ENCODE measurements at regions not wholly inside any gene's neighbourhood (a gene's known extent, or its start where the extent isn't known, plus 50 kb on each side); places are given as distances from the start of the nearest gene placed in this dataset.

GRCh38 chr16:86227041-86227440, 283.3 kb upstream of the FOXF1 start:
- Mint-ChIP-seq H3K9me3 (ENCODE audit: unreplicated experiment) (peaks cover 4% of the 10 kb centered on the region), H3K4me1 (ENCODE audit: low read depth, unreplicated experiment) (peaks cover 2% of the 10 kb centered on the region), H3K27me3 (ENCODE audit: unreplicated experiment) (peaks cover 6% of the 10 kb centered on the region), H3K36me3 (ENCODE audit: unreplicated experiment) (peaks cover 5% of the 10 kb centered on the region), H3K4me3 (ENCODE audit: unreplicated experiment) (no peak overlapping the region), H3K27ac (ENCODE audit: unreplicated experiment) (no peak overlapping the region)
- TF ChIP-seq, protein P1, sequence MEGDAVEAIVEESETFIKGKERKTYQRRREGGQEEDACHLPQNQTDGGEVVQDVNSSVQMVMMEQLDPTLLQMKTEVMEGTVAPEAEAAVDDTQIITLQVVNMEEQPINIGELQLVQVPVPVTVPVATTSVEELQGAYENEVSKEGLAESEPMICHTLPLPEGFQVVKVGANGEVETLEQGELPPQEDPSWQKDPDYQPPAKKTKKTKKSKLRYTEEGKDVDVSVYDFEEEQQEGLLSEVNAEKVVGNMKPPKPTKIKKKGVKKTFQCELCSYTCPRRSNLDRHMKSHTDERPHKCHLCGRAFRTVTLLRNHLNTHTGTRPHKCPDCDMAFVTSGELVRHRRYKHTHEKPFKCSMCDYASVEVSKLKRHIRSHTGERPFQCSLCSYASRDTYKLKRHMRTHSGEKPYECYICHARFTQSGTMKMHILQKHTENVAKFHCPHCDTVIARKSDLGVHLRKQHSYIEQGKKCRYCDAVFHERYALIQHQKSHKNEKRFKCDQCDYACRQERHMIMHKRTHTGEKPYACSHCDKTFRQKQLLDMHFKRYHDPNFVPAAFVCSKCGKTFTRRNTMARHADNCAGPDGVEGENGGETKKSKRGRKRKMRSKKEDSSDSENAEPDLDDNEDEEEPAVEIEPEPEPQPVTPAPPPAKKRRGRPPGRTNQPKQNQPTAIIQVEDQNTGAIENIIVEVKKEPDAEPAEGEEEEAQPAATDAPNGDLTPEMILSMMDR (IDR thresholded peaks at IDR 0.05; ENCODE audit: partially characterized antibody, unreplicated experiment) = no peak
- no peak for DNase-seq

- no peak overlapping the region for H3K4me3 Mint-ChIP-seq (ENCODE audit: unreplicated experiment)
- no peak overlapping the region for H3K27ac Mint-ChIP-seq (ENCODE audit: unreplicated experiment)
- TF ChIP-seq, protein P1 (IDR thresholded peaks at IDR 0.05; ENCODE audit: partially characterized antibody, unreplicated experiment) = no peak
- no peak for DNase-seq
- peaks cover 6% of the 10 kb centered on the region for H3K36me3 Mint-ChIP-seq (ENCODE audit: unreplicated experiment)
- H3K9me3 Mint-ChIP-seq (ENCODE audit: unreplicated experiment) = peaks cover 4% of the 10 kb centered on the region
- no peaks in the 10 kb centered on the region for H3K4me1 Mint-ChIP-seq (ENCODE audit: low read depth, unreplicated experiment)
- H3K27me3 Mint-ChIP-seq (ENCODE audit: unreplicated experiment) = peaks cover 6% of the 10 kb centered on the region
Measured at GRCh38 chr16:86227801-86228200, 282.5 kb upstream of the FOXF1 start.

DNA sequence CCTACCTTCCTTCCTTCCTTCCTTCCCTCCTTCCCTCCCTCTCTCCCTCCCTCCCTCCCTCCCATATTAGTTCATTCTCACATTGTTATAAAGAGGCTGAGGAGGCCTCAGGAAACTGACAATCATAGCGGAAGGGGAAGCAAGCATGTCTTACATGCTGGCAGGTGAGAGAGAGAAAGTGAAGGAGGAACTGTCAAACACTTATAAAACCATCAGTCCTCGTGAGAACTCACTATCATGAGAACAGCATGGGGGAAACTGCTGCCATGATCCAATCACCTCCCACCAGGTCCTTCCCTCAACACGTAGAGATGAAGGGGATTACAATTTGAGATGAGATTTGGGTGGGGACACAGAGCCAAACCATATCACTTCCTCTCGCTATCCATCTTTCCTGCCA, 281.6 kb upstream of the FOXF1 start:
- Mint-ChIP-seq H3K36me3 (ENCODE audit: unreplicated experiment) (peaks cover 10% of the 10 kb centered on the region), H3K9me3 (ENCODE audit: unreplicated experiment) (peaks cover 4% of the 10 kb centered on the region), H3K4me3 (ENCODE audit: unreplicated experiment) (no peak overlapping the region), H3K27me3 (ENCODE audit: unreplicated experiment) (peaks cover 6% of the 10 kb centered on the region), H3K4me1 (ENCODE audit: low read depth, unreplicated experiment) (peaks cover 3% of the 10 kb centered on the region), H3K27ac (ENCODE audit: unreplicated experiment) (no peak overlapping the region)
- DNase-seq = no peak
- TF ChIP-seq, protein P1 (IDR thresholded peaks at IDR 0.05; ENCODE audit: partially characterized antibody, unreplicated experiment) = no peak

DNA sequence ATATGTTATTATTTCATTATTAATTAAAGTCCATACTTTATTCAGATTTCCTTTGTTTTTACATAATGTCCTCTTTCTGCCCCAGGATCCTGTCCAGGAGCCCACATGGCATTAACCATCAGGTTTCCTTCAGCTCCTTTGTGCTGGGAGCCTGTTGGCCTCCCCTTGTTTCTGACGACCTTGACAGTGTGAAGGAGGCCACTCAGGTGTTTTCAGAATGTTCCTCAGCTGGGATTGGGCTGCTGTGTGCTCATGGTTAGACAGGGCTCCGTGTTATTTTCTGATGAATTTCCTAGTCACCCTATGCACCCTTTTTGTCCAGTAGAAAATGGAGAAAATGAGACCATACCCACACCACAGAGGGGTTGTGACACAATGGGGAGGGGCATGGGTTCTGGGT, 281.0 kb upstream of the FOXF1 start:
- TF ChIP-seq, protein P1 (IDR thresholded peaks at IDR 0.05; ENCODE audit: partially characterized antibody, unreplicated experiment) = no peak
- Mint-ChIP-seq H3K27ac (ENCODE audit: unreplicated experiment) (no peak overlapping the region), H3K4me1 (ENCODE audit: low read depth, unreplicated experiment) (peaks cover 3% of the 10 kb centered on the region), H3K27me3 (ENCODE audit: unreplicated experiment) (peaks cover 6% of the 10 kb centered on the region), H3K9me3 (ENCODE audit: unreplicated experiment) (peaks cover 4% of the 10 kb centered on the region), H3K36me3 (ENCODE audit: unreplicated experiment) (peaks cover 10% of the 10 kb centered on the region), H3K4me3 (ENCODE audit: unreplicated experiment) (no peak overlapping the region)
- DNase-seq = no peak

GRCh38 chr16:86229866-86230656, 280.3 kb upstream of the FOXF1 start:
- Mint-ChIP-seq H3K36me3 (ENCODE audit: unreplicated experiment) (peaks cover 10% of the 10 kb centered on the region), H3K27me3 (ENCODE audit: unreplicated experiment) (peaks cover 6% of the 10 kb centered on the region), H3K4me1 (ENCODE audit: low read depth, unreplicated experiment) (peaks cover 3% of the 10 kb centered on the region), H3K27ac (ENCODE audit: unreplicated experiment) (no peak overlapping the region), H3K4me3 (ENCODE audit: unreplicated experiment) (no peak overlapping the region), H3K9me3 (ENCODE audit: unreplicated experiment) (peaks cover 4% of the 10 kb centered on the region)
- TF ChIP-seq, protein P1 (IDR thresholded peaks at IDR 0.05; ENCODE audit: partially characterized antibody, unreplicated experiment) = no peak
- no peak for DNase-seq

Data from glutamatergic neuron (in vitro differentiated cells).